GM23248 (cell line): ENCODE measurements at regions not wholly inside any gene's neighbourhood (a gene's known extent, or its start where the extent isn't known, plus 50 kb on each side); places are given as distances from the start of the nearest gene placed in this dataset.

ENCODE experiments used
- EZH2 ChIP-seq: fragments of 200-600 bp; sonication (generic); IDR thresholded peaks from 2 replicates; pipeline ENCODE4 v1.6.1; 2018; ENCODE audit warnings: antibody characterized with exemption, mild to moderate bottlenecking; ENCODE audit not compliant: insufficient read depth, poor library complexity, severe bottlenecking
- EZH2phosphoT487 ChIP-seq: fragments of 200-600 bp; sonication (generic); IDR thresholded peaks from 2 replicates; pipeline ENCODE4 v1.6.1; 2018; ENCODE audit warnings: antibody characterized with exemption, moderate library complexity, mild to moderate bottlenecking, low read depth; ENCODE audit not compliant: insufficient read depth

GRCh38 chr5:100432741-100433140 lies 102.4 kb upstream of the FAM174A start:
- TF ChIP-seq EZH2phosphoT487 (no peak), EZH2 (no peak)
